Small intestine (tissue), 7 donors: ENCODE measurements at regions not wholly inside any gene's neighbourhood (a gene's known extent, or its start where the extent isn't known, plus 50 kb on each side); places are given as distances from the start of the nearest gene placed in this dataset.

Experiments
- DNase-seq, 2 donors: peaks; one replicate each; pipeline versions ENCODE4 v3.0.0 to v3.0.0-alpha.2; 2013
- FAIRE-seq: peaks from 2 replicates; lab custom pipeline; 2012; peaks lifted over from hg19 to GRCh38; lab: Jason Lieb, UNC
- H3K27ac ChIP-seq, 3 donors: one replicate each; pipeline ENCODE4 v1.5.1; 2013; ENCODE audit warnings: low read length in 2 of 3, mild to moderate bottlenecking in 2 of 3, control low read depth in 1 of 3, inconsistent platforms in 1 of 3, low read depth in 1 of 3, moderate library complexity in 1 of 3
- H3K27me3 ChIP-seq, 3 donors: one replicate each; pipeline ENCODE4 v1.6.1; 2013; ENCODE audit warnings: low read length in 3 of 3, inconsistent platforms in 1 of 3; ENCODE audit not compliant: control insufficient read depth in 3 of 3, insufficient read depth in 3 of 3
- H3K36me3 ChIP-seq, 3 donors: one replicate each; pipeline ENCODE4 v1.6.1; 2013; ENCODE audit warnings: low read length in 3 of 3, inconsistent platforms in 1 of 3, low read depth in 1 of 3, mild to moderate bottlenecking in 1 of 3, moderate library complexity in 1 of 3; ENCODE audit not compliant: control insufficient read depth in 3 of 3, insufficient read depth in 2 of 3
- H3K4me1 ChIP-seq, 3 donors: one replicate each; pipeline ENCODE4 v1.6.1; 2013; ENCODE audit warnings: low read length in 2 of 3, inconsistent platforms in 1 of 3, low read depth in 1 of 3, mild to moderate bottlenecking in 1 of 3, moderate library complexity in 1 of 3; ENCODE audit not compliant: control insufficient read depth in 3 of 3, insufficient read depth in 2 of 3
- H3K4me3 ChIP-seq, 3 donors: one replicate each; pipeline ENCODE4 v1.5.1; 2013; ENCODE audit warnings: low read length in 3 of 3, control low read depth in 1 of 3, inconsistent platforms in 1 of 3, low read depth in 1 of 3, mild to moderate bottlenecking in 1 of 3, moderate library complexity in 1 of 3
- H3K9me3 ChIP-seq, 2 donors: one replicate each; pipeline ENCODE4 v1.6.1; 2013; ENCODE audit warnings: low read depth in 1 of 2, low read length in 1 of 2; ENCODE audit not compliant: control insufficient read depth in 2 of 2, insufficient read depth in 1 of 2
- WGBS, 3 donors: extraction: QIAGEN DNeasy Blood & Tissue Kit; methylation state at CpG; one replicate each; pipeline ENCODE4 v1.1.7; 2013; 5-methylcytosine and 5-hydroxymethylcytosine counted together
- donor health status: healthy with polysubstance abuse.
- donor health status: control.
- donor health status: control.
- donor health status: Bipolar disorder and iron deficiency.
- donor health status: healthy.

DNA sequence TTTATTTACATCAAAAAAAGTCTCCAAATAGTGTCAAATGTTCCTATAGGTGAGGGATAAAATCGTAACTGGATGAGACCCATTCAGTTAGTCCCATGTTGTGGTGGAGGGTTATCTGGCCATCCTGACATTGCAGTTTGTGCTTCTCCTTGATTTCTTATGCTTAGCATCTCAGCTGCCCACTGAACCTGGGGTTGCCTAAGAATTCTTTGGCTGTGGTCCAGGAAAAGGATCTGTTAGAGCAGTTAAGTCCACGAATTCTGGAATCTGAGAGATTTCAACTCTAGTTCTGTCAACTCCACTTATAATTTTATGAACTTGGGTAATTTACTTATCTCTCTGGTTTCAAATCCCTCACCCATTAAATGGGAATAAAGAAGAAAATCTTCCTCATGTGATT lies 1673.4 kb downstream of the REEP3 start:
- no peak for FAIRE-seq
- WGBS, 3 donors = 46 to 76% (median 52%) methylated on average over 2 of the region's 2 CpGs

DNA sequence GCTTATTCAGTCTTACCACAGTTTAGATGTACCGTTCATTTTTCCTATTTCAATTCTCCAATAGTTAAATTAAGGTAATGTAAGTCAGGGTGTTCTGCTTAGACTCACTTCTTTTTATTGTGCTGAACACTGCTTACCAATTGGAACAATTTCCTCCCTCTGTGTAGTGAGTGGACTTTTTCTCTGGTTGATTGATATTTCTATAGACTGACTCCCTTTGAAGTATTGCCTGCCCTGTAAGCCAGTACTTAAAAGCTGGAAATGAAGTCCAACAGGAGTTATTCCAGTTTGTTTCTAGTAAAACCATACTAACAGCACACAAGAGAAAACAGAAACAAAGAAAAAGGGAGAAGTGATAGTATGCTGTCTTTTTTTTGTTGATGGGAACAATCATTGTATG lies 1674.9 kb downstream of the REEP3 start:
- Histone ChIP-seq H3K4me3 (no peak overlapping the region), H3K27me3 (no peaks in the 10 kb centered on the region), H3K27ac (no peak overlapping the region), H3K9me3 (no peaks in the 10 kb centered on the region), H3K4me1 (no peaks in the 10 kb centered on the region), H3K36me3 (no peaks in the 10 kb centered on the region)
- DNase-seq (no peak), FAIRE-seq (no peak)
- 80 to 95% (median 88%) methylated on average over 1 of the region's 1 CpG for WGBS, 3 donors

More for the DNA sequence above, 1673.4 kb downstream of the REEP3 start:
- Histone ChIP-seq H3K4me1 (no peaks in the 10 kb centered on the region), H3K36me3 (no peaks in the 10 kb centered on the region), H3K9me3 (no peaks in the 10 kb centered on the region), H3K27ac (no peak overlapping the region), H3K4me3 (no peak overlapping the region), H3K27me3 (no peaks in the 10 kb centered on the region)
- DNase-seq = no peak

DNA sequence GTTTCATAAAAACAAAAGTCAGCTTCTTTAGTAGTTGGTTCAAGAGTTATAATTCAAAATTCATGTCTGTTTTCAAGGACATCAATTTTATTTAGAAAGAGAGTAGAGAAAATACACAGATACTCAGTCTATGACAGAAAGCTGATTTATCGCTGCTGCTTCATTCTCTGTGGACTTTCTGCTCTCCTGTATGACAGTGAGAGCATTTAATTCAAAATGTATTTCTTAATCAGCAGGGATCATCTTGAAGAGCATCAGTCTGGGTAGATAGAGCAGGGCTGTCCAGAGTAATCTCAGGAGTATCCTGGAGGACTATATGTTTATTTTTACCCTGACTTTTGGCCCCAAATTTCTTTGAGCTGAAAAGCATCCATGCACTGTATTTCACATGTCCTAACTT lies 1676.7 kb downstream of the REEP3 start:
- Histone ChIP-seq H3K27me3 (no peaks in the 10 kb centered on the region), H3K9me3 (no peaks in the 10 kb centered on the region), H3K4me3 (no peak overlapping the region), H3K27ac (no peak overlapping the region), H3K36me3 (no peaks in the 10 kb centered on the region), H3K4me1 (no peaks in the 10 kb centered on the region)
- no peak for FAIRE-seq
- 83 to 86% (median 84%) methylated on average over 1 of the region's 1 CpG for WGBS, 3 donors
- DNase-seq = no peak

DNA sequence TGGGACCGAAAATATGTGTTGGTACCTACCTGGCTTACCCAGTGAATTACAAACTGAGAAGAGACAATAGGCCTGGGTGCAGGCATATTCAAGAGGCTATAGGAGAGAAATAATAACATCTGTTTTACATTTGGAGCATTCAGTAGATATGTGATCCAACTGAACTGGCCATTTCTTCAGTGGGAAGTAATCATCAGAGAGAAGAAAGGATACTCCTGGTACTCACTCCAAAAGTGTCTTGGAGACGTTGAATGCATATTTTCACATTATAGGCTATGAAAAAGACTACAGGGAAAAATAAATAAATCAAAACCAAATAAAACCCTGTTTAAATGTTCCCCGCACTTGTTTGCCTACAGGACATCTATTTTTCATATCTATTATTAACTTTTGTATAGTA lies 1680.3 kb downstream of the REEP3 start:
- FAIRE-seq = no peak
- 78 to 85% (median 83%) methylated on average over 3 of the region's 3 CpGs for WGBS, 3 donors

DNA sequence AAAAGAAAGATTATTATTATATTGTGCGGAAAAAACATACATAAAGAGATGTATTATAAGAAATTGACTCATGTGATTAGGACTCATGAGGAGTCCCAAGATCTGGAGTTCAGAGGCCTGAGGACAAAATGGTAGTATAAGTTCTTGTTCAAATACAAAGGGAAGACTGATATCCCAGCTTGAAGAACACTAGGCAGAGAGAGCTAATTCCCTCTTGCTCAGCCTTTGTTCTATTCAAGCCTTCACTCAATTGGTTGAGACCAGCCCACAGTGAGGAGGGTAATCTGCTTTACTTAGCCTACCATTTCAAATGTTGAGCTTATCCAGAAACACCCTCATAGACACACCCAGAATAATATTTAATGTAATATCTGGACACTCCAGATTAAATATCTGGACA lies 1683.8 kb downstream of the REEP3 start:
- H3K36me3 ChIP-seq = no peaks in the 10 kb centered on the region
- H3K4me1 ChIP-seq = no peaks in the 10 kb centered on the region
- WGBS, 3 donors = 84 to 98% (median 96%) methylated on average over 1 of the region's 1 CpG
- DNase-seq = no peak
- H3K27me3 ChIP-seq = no peaks in the 10 kb centered on the region
- FAIRE-seq = no peak
- no peaks in the 10 kb centered on the region for H3K9me3 ChIP-seq
- H3K27ac ChIP-seq = no peak overlapping the region
- H3K4me3 ChIP-seq = no peak overlapping the region

More for the DNA sequence above, 1680.3 kb downstream of the REEP3 start:
- no peaks in the 10 kb centered on the region for H3K9me3 ChIP-seq
- no peak overlapping the region for H3K4me3 ChIP-seq
- H3K36me3 ChIP-seq = no peaks in the 10 kb centered on the region
- no peaks in the 10 kb centered on the region for H3K4me1 ChIP-seq
- no peak for DNase-seq
- H3K27ac ChIP-seq = no peak overlapping the region
- H3K27me3 ChIP-seq = no peaks in the 10 kb centered on the region

DNA sequence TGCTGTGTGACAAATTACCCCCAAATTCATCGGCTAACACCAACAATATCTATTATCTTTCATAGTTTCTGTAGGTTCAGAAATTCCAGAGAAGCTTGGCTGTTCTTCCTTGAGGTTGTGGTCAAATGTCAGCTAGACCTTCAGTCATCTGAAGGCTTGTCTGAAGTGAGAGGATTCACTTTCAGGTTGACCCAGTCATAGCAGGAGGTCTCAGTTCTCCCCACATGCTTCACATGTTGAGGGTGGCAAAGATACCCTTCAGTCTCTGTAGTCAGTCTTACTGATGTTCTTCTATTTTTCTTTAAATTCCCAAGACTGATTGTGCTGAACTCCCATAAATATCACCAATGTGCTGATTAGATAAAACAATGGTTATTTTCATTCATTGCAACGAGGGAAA lies 1692.0 kb downstream of the REEP3 start:
- H3K9me3 ChIP-seq = no peaks in the 10 kb centered on the region

DNA sequence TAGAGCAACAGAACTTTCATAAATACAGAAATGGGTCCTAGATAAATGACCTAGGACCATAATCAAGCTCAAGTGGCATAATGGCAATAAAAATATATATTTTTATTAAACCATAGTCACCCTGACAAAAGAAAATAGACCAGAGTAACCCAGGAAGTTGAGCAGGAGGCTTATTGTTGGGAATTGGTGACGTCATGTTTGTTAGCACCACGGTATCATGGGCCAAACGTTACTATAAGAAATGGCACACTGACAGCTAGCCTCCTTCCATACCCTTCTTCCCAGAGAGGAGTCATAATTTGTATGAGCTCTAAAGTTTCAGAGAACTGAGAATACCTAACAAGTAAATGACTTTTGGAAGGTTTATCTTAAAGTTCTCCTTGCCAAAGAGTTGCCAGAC lies 1698.2 kb downstream of the REEP3 start:
- Histone ChIP-seq H3K4me1 (no peaks in the 10 kb centered on the region), H3K36me3 (no peaks in the 10 kb centered on the region), H3K9me3 (no peaks in the 10 kb centered on the region), H3K4me3 (no peak overlapping the region), H3K27ac (no peak overlapping the region), H3K27me3 (no peaks in the 10 kb centered on the region)
- no peak for DNase-seq
- no peak for FAIRE-seq
- WGBS, 3 donors = 75 to 80% (median 76%) methylated on average over 3 of the region's 3 CpGs

More for the DNA sequence above, 1692.0 kb downstream of the REEP3 start:
- no peaks in the 10 kb centered on the region for H3K4me1 ChIP-seq
- no peaks in the 10 kb centered on the region for H3K36me3 ChIP-seq
- 58 to 73% (median 60%) methylated on average over 2 of the region's 2 CpGs for WGBS, 3 donors
- FAIRE-seq = no peak
- no peaks in the 10 kb centered on the region for H3K27me3 ChIP-seq
- H3K4me3 ChIP-seq = no peak overlapping the region
- DNase-seq = no peak
- no peak overlapping the region for H3K27ac ChIP-seq

DNA sequence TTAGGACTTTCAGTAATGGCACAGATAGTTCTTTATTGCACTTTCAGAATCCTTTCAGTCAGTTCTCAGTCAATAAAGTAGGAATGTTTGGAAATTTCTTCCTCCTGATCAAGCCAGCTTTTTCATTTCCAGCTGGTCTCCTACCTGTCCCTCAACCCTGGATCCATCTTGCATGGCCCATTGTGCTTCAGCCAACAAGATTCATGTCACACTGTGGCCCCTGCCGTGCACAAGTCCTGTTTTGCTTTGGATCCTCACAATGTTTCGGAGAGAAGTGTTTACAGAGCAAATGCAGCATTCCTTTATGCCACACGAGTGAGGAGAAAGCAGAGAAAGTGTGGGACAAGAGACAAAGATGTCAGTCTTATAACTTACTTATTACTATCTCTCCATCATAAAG lies 1694.7 kb upstream of the LRRTM3 start:
- no peak for DNase-seq
- WGBS, 3 donors = 17 to 47% (median 42%) methylated on average over 3 of the region's 3 CpGs
- Histone ChIP-seq H3K27me3 (no peaks in the 10 kb centered on the region), H3K9me3 (no peaks in the 10 kb centered on the region), H3K4me1 (no peaks in the 10 kb centered on the region), H3K36me3 (no peaks in the 10 kb centered on the region), H3K27ac (no peak overlapping the region), H3K4me3 (no peak overlapping the region)
- FAIRE-seq = no peak

DNA sequence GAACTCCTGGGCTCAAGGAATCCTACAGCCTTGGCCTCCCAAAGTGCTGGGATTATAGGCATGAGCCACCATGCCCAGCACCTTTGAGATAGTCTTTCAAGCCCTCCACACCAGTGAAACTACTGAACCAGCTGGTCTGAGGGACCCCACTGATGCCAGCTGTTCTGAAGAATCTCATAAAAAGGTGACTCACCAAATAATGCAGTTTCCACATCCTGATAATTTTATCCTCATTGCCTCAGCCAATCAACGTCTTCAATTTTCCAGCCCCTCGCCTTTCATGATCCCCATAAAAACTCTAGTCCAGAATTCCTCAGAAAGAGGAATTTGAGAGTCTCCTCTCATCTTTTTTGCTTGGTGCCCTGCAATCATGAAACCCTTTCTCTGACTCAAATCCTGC lies 1691.6 kb upstream of the LRRTM3 start:
- DNase-seq (no peak), FAIRE-seq (no peak)
- H3K4me1 ChIP-seq = no peaks in the 10 kb centered on the region
- no peaks in the 10 kb centered on the region for H3K9me3 ChIP-seq
- WGBS, 3 donors = 81 to 93% (median 90%) methylated on average over 2 of the region's 2 CpGs
- no peak overlapping the region for H3K27ac ChIP-seq
- H3K4me3 ChIP-seq = no peak overlapping the region
- H3K27me3 ChIP-seq = no peaks in the 10 kb centered on the region
- H3K36me3 ChIP-seq = no peaks in the 10 kb centered on the region
